IgD-negative memory B cell (primary cell): ENCODE measurements at regions not wholly inside any gene's neighbourhood (a gene's known extent, or its start where the extent isn't known, plus 50 kb on each side); places are given as distances from the start of the nearest gene placed in this dataset.
"Not testable (repeated sequence)": the region's sequence is repeated elsewhere in the genome, so short reads cannot be mapped to it uniquely, and the experiment has no call there.

Experiments used
- H3K27ac Mint-ChIP-seq, 3 donors: one replicate each; pipeline ENCODE4 v1.8.0; 2020 to 2022; ENCODE audit warnings: mild to moderate bottlenecking in 3 of 3, mixed read lengths in 3 of 3, moderate library complexity in 1 of 3
- H3K27me3 Mint-ChIP-seq: one replicate; pipeline ENCODE4 v1.8.0; 2021; ENCODE audit warnings: mixed read lengths
- H3K36me3 Mint-ChIP-seq: one replicate; pipeline ENCODE4 v1.8.0; 2020; ENCODE audit warnings: mild to moderate bottlenecking, mixed read lengths
- H3K4me1 Mint-ChIP-seq, 3 donors: one replicate each; pipeline ENCODE4 v1.8.0; 2020 to 2022; ENCODE audit warnings: mixed read lengths in 3 of 3, mild to moderate bottlenecking in 1 of 3
- H3K4me3 Mint-ChIP-seq, 4 donors: one replicate each; pipeline ENCODE4 v1.8.0; 2020 to 2022; ENCODE audit warnings: mild to moderate bottlenecking in 4 of 4, mixed read lengths in 4 of 4, moderate library complexity in 3 of 4
- H3K9me3 Mint-ChIP-seq, 3 donors: one replicate each; pipeline ENCODE4 v1.8.0; 2020 to 2021; ENCODE audit warnings: mixed read lengths in 3 of 3, mild to moderate bottlenecking in 1 of 3

GRCh38 chr1:190616235-190616634, 138.6 kb upstream of the BRINP3 start:
- Mint-ChIP-seq H3K36me3 (no peaks in the 10 kb centered on the region), H3K4me1 (no peaks in the 10 kb centered on the region), H3K27ac (no peak overlapping the region), H3K27me3 (no peaks in the 10 kb centered on the region), H3K9me3 (peaks cover 0 to 4% (median 2%) of the 10 kb centered on the region in 3 donors), H3K4me3 (no peak overlapping the region)

- no peak overlapping the region for H3K27ac Mint-ChIP-seq
- H3K36me3 Mint-ChIP-seq = no peaks in the 10 kb centered on the region
- no peaks in the 10 kb centered on the region for H3K27me3 Mint-ChIP-seq
- H3K4me3 Mint-ChIP-seq = no peak overlapping the region
- H3K9me3 Mint-ChIP-seq = peaks cover 0 to 4% (median 2%) of the 10 kb centered on the region in 3 donors
- H3K4me1 Mint-ChIP-seq = no peaks in the 10 kb centered on the region
Measured at GRCh38 chr1:190619724-190620123, 142.1 kb upstream of the BRINP3 start.

GRCh38 chr1:190633488-190633887, 155.8 kb upstream of the BRINP3 start:
- Mint-ChIP-seq H3K4me3 (no peak overlapping the region), H3K36me3 (no peaks in the 10 kb centered on the region), H3K27me3 (no peaks in the 10 kb centered on the region), H3K27ac (no peak overlapping the region), H3K4me1 (no peaks in the 10 kb centered on the region), H3K9me3 (peaks cover 0 to 7% (median 6%) of the 10 kb centered on the region in 3 donors)

- H3K27ac Mint-ChIP-seq = no peak overlapping the region
Measured at GRCh38 chr1:190634134-190634533, 156.5 kb upstream of the BRINP3 start.

GRCh38 chr1:190649553-190649952, 171.9 kb upstream of the BRINP3 start:
- Mint-ChIP-seq H3K9me3 (peaks cover 0 to 13% (median 5%) of the 10 kb centered on the region in 3 donors), H3K4me3 (no peak overlapping the region), H3K27me3 (no peaks in the 10 kb centered on the region), H3K27ac (no peak overlapping the region), H3K4me1 (no peaks in the 10 kb centered on the region), H3K36me3 (no peaks in the 10 kb centered on the region)

More at GRCh38 chr1:190634134-190634533, 156.5 kb upstream of the BRINP3 start:
- H3K4me3 Mint-ChIP-seq = no peak overlapping the region
- no peaks in the 10 kb centered on the region for H3K27me3 Mint-ChIP-seq
- H3K36me3 Mint-ChIP-seq = no peaks in the 10 kb centered on the region
- H3K9me3 Mint-ChIP-seq = peaks cover 0 to 7% (median 6%) of the 10 kb centered on the region in 3 donors
- H3K4me1 Mint-ChIP-seq = no peaks in the 10 kb centered on the region

- H3K4me3 Mint-ChIP-seq = no peak overlapping the region
- no peaks in the 10 kb centered on the region for H3K27me3 Mint-ChIP-seq
- H3K9me3 Mint-ChIP-seq = peaks cover 0 to 10% (median 3%) of the 10 kb centered on the region in 3 donors
- no peak overlapping the region for H3K27ac Mint-ChIP-seq
- H3K4me1 Mint-ChIP-seq = no peaks in the 10 kb centered on the region
- H3K36me3 Mint-ChIP-seq = no peaks in the 10 kb centered on the region
Measured at GRCh38 chr1:190658907-190659306, 181.2 kb upstream of the BRINP3 start.

GRCh38 chr1:190663962-190664361, 186.3 kb upstream of the BRINP3 start:
- Mint-ChIP-seq H3K27ac (no peak overlapping the region), H3K36me3 (peaks cover 1% of the 10 kb centered on the region), H3K4me1 (no peaks in the 10 kb centered on the region), H3K9me3 (peaks cover 0 to 4% (median 2%) of the 10 kb centered on the region in 3 donors), H3K4me3 (no peak overlapping the region), H3K27me3 (no peaks in the 10 kb centered on the region)

GRCh38 chr1:190665045-190665444, 187.4 kb upstream of the BRINP3 start:
- Mint-ChIP-seq H3K27ac (no peak overlapping the region), H3K9me3 (peaks cover 0 to 8% (median 2%) of the 10 kb centered on the region in 3 donors), H3K4me1 (no peaks in the 10 kb centered on the region), H3K27me3 (no peaks in the 10 kb centered on the region), H3K36me3 (peaks cover 1% of the 10 kb centered on the region), H3K4me3 (no peak overlapping the region)

GRCh38 chr1:190667914-190668313, 190.2 kb upstream of the BRINP3 start:
- H3K27ac Mint-ChIP-seq = no peak overlapping the region
- peaks cover 1% of the 10 kb centered on the region for H3K36me3 Mint-ChIP-seq
- H3K4me1 Mint-ChIP-seq = no peaks in the 10 kb centered on the region
- no peaks in the 10 kb centered on the region for H3K27me3 Mint-ChIP-seq
- peaks cover 1 to 8% (median 6%) of the 10 kb centered on the region in 3 donors for H3K9me3 Mint-ChIP-seq
- no peak overlapping the region for H3K4me3 Mint-ChIP-seq

- no peaks in the 10 kb centered on the region for H3K4me1 Mint-ChIP-seq
- H3K4me3 Mint-ChIP-seq = no peak overlapping the region
- H3K27ac Mint-ChIP-seq = no peak overlapping the region
- peaks cover 0 to 5% (median 2%) of the 10 kb centered on the region in 3 donors for H3K9me3 Mint-ChIP-seq
- no peaks in the 10 kb centered on the region for H3K36me3 Mint-ChIP-seq
- no peaks in the 10 kb centered on the region for H3K27me3 Mint-ChIP-seq
Measured at GRCh38 chr1:190679044-190679443, 201.4 kb upstream of the BRINP3 start.

GRCh38 chr1:190679454-190679853, 201.8 kb upstream of the BRINP3 start:
- H3K4me1 Mint-ChIP-seq = no peaks in the 10 kb centered on the region
- peaks cover 0 to 5% (median 4%) of the 10 kb centered on the region in 3 donors for H3K9me3 Mint-ChIP-seq
- H3K4me3 Mint-ChIP-seq = no peak overlapping the region
- H3K27me3 Mint-ChIP-seq = no peaks in the 10 kb centered on the region
- H3K36me3 Mint-ChIP-seq = no peaks in the 10 kb centered on the region
- no peak overlapping the region for H3K27ac Mint-ChIP-seq

- no peaks in the 10 kb centered on the region for H3K36me3 Mint-ChIP-seq
- no peaks in the 10 kb centered on the region for H3K4me1 Mint-ChIP-seq
- peaks cover 0 to 5% (median 4%) of the 10 kb centered on the region in 3 donors for H3K9me3 Mint-ChIP-seq
- H3K4me3 Mint-ChIP-seq = no peak overlapping the region
- H3K27me3 Mint-ChIP-seq = no peaks in the 10 kb centered on the region
- H3K27ac Mint-ChIP-seq = no peak overlapping the region
Measured at GRCh38 chr1:190679983-190680382, 202.3 kb upstream of the BRINP3 start.

- Mint-ChIP-seq H3K36me3 (no peaks in the 10 kb centered on the region), H3K4me3 (no peak overlapping the region), H3K9me3 (peaks cover 0 to 5% (median 4%) of the 10 kb centered on the region in 3 donors)
Measured at GRCh38 chr1:190685676-190686075, 208.0 kb upstream of the BRINP3 start.

GRCh38 chr1:190688096-190688495, 210.4 kb upstream of the BRINP3 start:
- Mint-ChIP-seq H3K36me3 (no peaks in the 10 kb centered on the region), H3K9me3 (peaks cover 1 to 4% (median 3%) of the 10 kb centered on the region in 3 donors), H3K27ac (no peak overlapping the region), H3K27me3 (no peaks in the 10 kb centered on the region), H3K4me3 (no peak overlapping the region), H3K4me1 (no peaks in the 10 kb centered on the region)

More at GRCh38 chr1:190685676-190686075, 208.0 kb upstream of the BRINP3 start:
- H3K4me1 Mint-ChIP-seq = no peaks in the 10 kb centered on the region
- no peak overlapping the region for H3K27ac Mint-ChIP-seq
- no peaks in the 10 kb centered on the region for H3K27me3 Mint-ChIP-seq

GRCh38 chr1:190698488-190698887, 220.8 kb upstream of the BRINP3 start:
- H3K36me3 Mint-ChIP-seq, H3K4me1 Mint-ChIP-seq, H3K4me3 Mint-ChIP-seq, H3K27me3 Mint-ChIP-seq, H3K27ac Mint-ChIP-seq, H3K9me3 Mint-ChIP-seq: not testable (repeated sequence)

GRCh38 chr1:190699165-190699564, 221.5 kb upstream of the BRINP3 start:
- Mint-ChIP-seq H3K27ac (no peak overlapping the region), H3K27me3 (no peaks in the 10 kb centered on the region), H3K36me3 (no peaks in the 10 kb centered on the region), H3K4me1 (peaks cover 0 to 1% (median 0%) of the 10 kb centered on the region in 3 donors), H3K9me3 (peaks cover 1 to 8% (median 2%) of the 10 kb centered on the region in 3 donors), H3K4me3 (no peak overlapping the region)
